Muscle of leg (tissue), 3 donors: ENCODE measurements at regions not wholly inside any gene's neighbourhood (a gene's known extent, or its start where the extent isn't known, plus 50 kb on each side); places are given as distances from the start of the nearest gene placed in this dataset.

Experiments
- DNase-seq: peaks from one replicate; pipeline ENCODE4 v3.0.0; 2013
- H3K27ac ChIP-seq: one replicate; pipeline ENCODE4 v1.5.1; 2013; ENCODE audit warnings: mild to moderate bottlenecking, low read length, control low read depth
- H3K27me3 ChIP-seq: one replicate; pipeline ENCODE4 v1.6.1; 2013; ENCODE audit warnings: low read length; ENCODE audit not compliant: control insufficient read depth, insufficient read depth
- H3K36me3 ChIP-seq: one replicate; pipeline ENCODE4 v1.6.1; 2013; ENCODE audit warnings: low read length; ENCODE audit not compliant: control insufficient read depth, insufficient read depth
- H3K4me1 ChIP-seq: one replicate; pipeline ENCODE4 v1.6.1; 2013; ENCODE audit warnings: low read length; ENCODE audit not compliant: control insufficient read depth, insufficient read depth
- H3K4me3 ChIP-seq: one replicate; pipeline ENCODE4 v1.5.1; 2013; ENCODE audit warnings: low read length, control low read depth
- H3K9me3 ChIP-seq: replicated peaks from 2 replicates; pipeline ENCODE4 v1.6.1; 2013; ENCODE audit warnings: low read depth, low read length; ENCODE audit not compliant: control insufficient read depth
- WGBS: methylation state at CpG from one replicate; pipeline ENCODE4 v1.1.5; 2013; ENCODE audit warnings: missing lambda C conversion rate; ENCODE audit not compliant: insufficient coverage; 5-methylcytosine and 5-hydroxymethylcytosine counted together

- Histone ChIP-seq H3K27me3 (no peaks in the 10 kb centered on the region), H3K36me3 (no peaks in the 10 kb centered on the region), H3K27ac (no peak overlapping the region), H3K9me3 (no peaks in the 10 kb centered on the region), H3K4me1 (no peaks in the 10 kb centered on the region), H3K4me3 (no peak overlapping the region)
- no peak for DNase-seq
These were observed 167.4 kb upstream of the ETAA1 start for GRCh38 chr2:67229706-67230105.

- WGBS: 75% methylated on average over 1 of the region's 1 CpG
These were observed 164.2 kb upstream of the ETAA1 start for GRCh38 chr2:67232936-67233335.

GRCh38 chr2:67234440-67234839, 162.7 kb upstream of the ETAA1 start:
- DNase-seq: no peak
- no CpG with 5 or more reads among the region's 3 CpGs for WGBS
- H3K4me3 ChIP-seq: no peak overlapping the region

More at GRCh38 chr2:67232936-67233335, 164.2 kb upstream of the ETAA1 start:
- Histone ChIP-seq H3K4me1 (no peaks in the 10 kb centered on the region), H3K36me3 (no peaks in the 10 kb centered on the region), H3K27ac (no peak overlapping the region), H3K4me3 (no peak overlapping the region), H3K9me3 (no peaks in the 10 kb centered on the region), H3K27me3 (no peaks in the 10 kb centered on the region)
- DNase-seq: no peak

GRCh38 chr2:67237288-67237687, 159.8 kb upstream of the ETAA1 start:
- no peaks in the 10 kb centered on the region for H3K9me3 ChIP-seq
- no peaks in the 10 kb centered on the region for H3K27me3 ChIP-seq
- no peak for DNase-seq
- WGBS: no CpG with 5 or more reads among the region's 2 CpGs
- no peak overlapping the region for H3K4me3 ChIP-seq
- H3K27ac ChIP-seq: no peak overlapping the region
- H3K36me3 ChIP-seq: no peaks in the 10 kb centered on the region
- no peaks in the 10 kb centered on the region for H3K4me1 ChIP-seq

More at GRCh38 chr2:67234440-67234839, 162.7 kb upstream of the ETAA1 start:
- H3K9me3 ChIP-seq: no peaks in the 10 kb centered on the region
- no peaks in the 10 kb centered on the region for H3K4me1 ChIP-seq
- no peak overlapping the region for H3K27ac ChIP-seq
- no peaks in the 10 kb centered on the region for H3K36me3 ChIP-seq
- H3K27me3 ChIP-seq: no peaks in the 10 kb centered on the region

GRCh38 chr2:67240507-67240906, 156.6 kb upstream of the ETAA1 start:
- no CpG with 5 or more reads among the region's 2 CpGs for WGBS
- Histone ChIP-seq H3K4me3 (no peak overlapping the region), H3K27me3 (no peaks in the 10 kb centered on the region), H3K36me3 (no peaks in the 10 kb centered on the region), H3K4me1 (no peaks in the 10 kb centered on the region), H3K27ac (no peak overlapping the region), H3K9me3 (no peaks in the 10 kb centered on the region)
- DNase-seq: no peak

- no peaks in the 10 kb centered on the region for H3K9me3 ChIP-seq
- no CpG with 5 or more reads among the region's 1 CpG for WGBS
- no peak overlapping the region for H3K4me3 ChIP-seq
- DNase-seq: no peak
- H3K27ac ChIP-seq: no peak overlapping the region
- no peaks in the 10 kb centered on the region for H3K27me3 ChIP-seq
- no peaks in the 10 kb centered on the region for H3K4me1 ChIP-seq
- H3K36me3 ChIP-seq: no peaks in the 10 kb centered on the region
These were observed 155.7 kb upstream of the ETAA1 start for GRCh38 chr2:67241453-67241852.

GRCh38 chr2:67242456-67242855, 154.7 kb upstream of the ETAA1 start:
- H3K36me3 ChIP-seq: no peaks in the 10 kb centered on the region
- H3K4me3 ChIP-seq: no peak overlapping the region
- 90% methylated on average over 2 of the region's 3 CpGs for WGBS
- H3K27me3 ChIP-seq: no peaks in the 10 kb centered on the region
- no peaks in the 10 kb centered on the region for H3K9me3 ChIP-seq
- no peak overlapping the region for H3K27ac ChIP-seq
- DNase-seq: no peak
- no peaks in the 10 kb centered on the region for H3K4me1 ChIP-seq

GRCh38 chr2:67243919-67244318, 153.2 kb upstream of the ETAA1 start:
- no peak overlapping the region for H3K27ac ChIP-seq
- H3K36me3 ChIP-seq: no peaks in the 10 kb centered on the region
- no peak for DNase-seq
- H3K4me3 ChIP-seq: no peak overlapping the region
- H3K27me3 ChIP-seq: no peaks in the 10 kb centered on the region
- WGBS: 90% methylated on average over 2 of the region's 2 CpGs
- no peaks in the 10 kb centered on the region for H3K4me1 ChIP-seq
- H3K9me3 ChIP-seq: no peaks in the 10 kb centered on the region

GRCh38 chr2:67246791-67247190, 150.3 kb upstream of the ETAA1 start:
- DNase-seq: no peak
- Histone ChIP-seq H3K36me3 (no peaks in the 10 kb centered on the region), H3K4me1 (no peaks in the 10 kb centered on the region), H3K27me3 (no peaks in the 10 kb centered on the region), H3K9me3 (no peaks in the 10 kb centered on the region), H3K4me3 (no peak overlapping the region), H3K27ac (no peak overlapping the region)
- no CpG with 5 or more reads among the region's 1 CpG for WGBS

GRCh38 chr2:67251741-67252140, 145.4 kb upstream of the ETAA1 start:
- no peaks in the 10 kb centered on the region for H3K9me3 ChIP-seq
- 95% methylated on average over 2 of the region's 3 CpGs for WGBS
- no peak overlapping the region for H3K27ac ChIP-seq
- H3K4me3 ChIP-seq: no peak overlapping the region
- no peaks in the 10 kb centered on the region for H3K4me1 ChIP-seq
- H3K27me3 ChIP-seq: no peaks in the 10 kb centered on the region
- no peaks in the 10 kb centered on the region for H3K36me3 ChIP-seq
- no peak for DNase-seq

- Histone ChIP-seq H3K4me1 (peaks cover 2% of the 10 kb centered on the region), H3K36me3 (no peaks in the 10 kb centered on the region), H3K9me3 (no peaks in the 10 kb centered on the region), H3K4me3 (no peak overlapping the region), H3K27me3 (no peaks in the 10 kb centered on the region), H3K27ac (no peak overlapping the region)
- no peak for DNase-seq
- no CpG with 5 or more reads among the region's 2 CpGs for WGBS
These were observed 141.1 kb upstream of the ETAA1 start for GRCh38 chr2:67255933-67256615.
